Thyroid gland (tissue), 4 donors: ENCODE measurements at regions not wholly inside any gene's neighbourhood (a gene's known extent, or its start where the extent isn't known, plus 50 kb on each side); places are given as distances from the start of the nearest gene placed in this dataset.

Experiments used
- DNase-seq, 2 donors: peaks; one replicate each; pipeline ENCODE4 v3.0.0-alpha.2; 2019
- H3K27ac ChIP-seq, 3 donors: fragments of 200-600 bp; sonication (generic); 1 replicate in 2 of 3; 2 replicates in 1 of 3; pipeline ENCODE4 v1.5.1; 2016 to 2019; ENCODE audit warnings: mild to moderate bottlenecking in 1 of 3, moderate library complexity in 1 of 3
- H3K27me3 ChIP-seq: fragments of 200-600 bp; sonication (generic); one replicate; pipeline ENCODE4 v1.5.1; 2019
- H3K36me3 ChIP-seq, 2 donors: fragments of 200-600 bp; sonication (generic); one replicate each; pipeline ENCODE4 v1.5.1; 2016 to 2019
- H3K4me1 ChIP-seq, 2 donors: fragments of 200-600 bp; sonication (generic); one replicate each; pipeline ENCODE4 v1.5.1; 2017 to 2019
- H3K4me3 ChIP-seq, 3 donors: fragments of 200-600 bp; sonication (generic); replicated peaks in 1 of 3; 1 replicate in 2 of 3; 2 replicates in 1 of 3; pipeline ENCODE4 v1.5.1; 2016; ENCODE audit warnings: mild to moderate bottlenecking in 1 of 3
- H3K9me3 ChIP-seq: fragments of 200-600 bp; sonication (generic); one replicate; pipeline ENCODE4 v1.5.1; 2017
- CTCF ChIP-seq, 6 experiments: fragments of 200-600 bp in 3 of 6; fragments of 450-650 bp in 3 of 6; sonication (generic) in 3 of 6; IDR thresholded peaks; one replicate each; pipeline ENCODE4 v1.5.1; 2016 to 2019; ENCODE audit warnings: antibody characterized with exemption in 6 of 6, mild to moderate bottlenecking in 2 of 6, inconsistent platforms in 1 of 6, moderate library complexity in 1 of 6
- POLR2A ChIP-seq, 2 donors: fragments of 450-650 bp; IDR thresholded peaks; one replicate each; pipeline ENCODE4 v1.6.1; 2017; ENCODE audit warnings: antibody characterized with exemption in 2 of 2, mild to moderate bottlenecking in 2 of 2, moderate library complexity in 1 of 2
- WGBS, 2 donors: methylation state at CpG; one replicate each; pipeline ENCODE4 v1.1.5; 2017; 5-methylcytosine and 5-hydroxymethylcytosine counted together
- intact Hi-C: fragments of 100-400 bp; cut with DNase I; formaldehyde crosslinking; loops from one replicate; pipeline ENCODE4 v1.15.1; 2023

- Histone ChIP-seq H3K4me1 (no peaks in the 10 kb centered on the region), H3K9me3 (no peaks in the 10 kb centered on the region), H3K27ac (no peak overlapping the region), H3K4me3 (no peak overlapping the region), H3K36me3 (no peaks in the 10 kb centered on the region), H3K27me3 (no peaks in the 10 kb centered on the region)
- intact Hi-C loops: no loop called here
- TF ChIP-seq CTCF (IDR thresholded peaks at IDR 0.05) (no peak), POLR2A (IDR thresholded peaks at IDR 0.05) (no peak)
- DNase-seq: no peak
- 80 to 88% methylated on average over 2 of the region's 2 CpGs for WGBS, 2 donors
These were observed 141.0 kb upstream of the BTBD3 start for GRCh38 chr20:11776687-11777086.

GRCh38 chr20:11777387-11778205, 140.1 kb upstream of the BTBD3 start:
- no peaks in the 10 kb centered on the region for H3K9me3 ChIP-seq
- H3K27ac ChIP-seq: no peak overlapping the region
- no peak for TF ChIP-seq POLR2A (IDR thresholded peaks at IDR 0.05)
- no peak for TF ChIP-seq CTCF (IDR thresholded peaks at IDR 0.05)
- no peaks in the 10 kb centered on the region for H3K4me1 ChIP-seq
- no peak for DNase-seq
- intact Hi-C loops: no loop called here
- H3K36me3 ChIP-seq: no peaks in the 10 kb centered on the region
- no peaks in the 10 kb centered on the region for H3K27me3 ChIP-seq
- H3K4me3 ChIP-seq: no peak overlapping the region
- WGBS, 2 donors: 54 to 56% methylated on average over 14 of the region's 14 CpGs

GRCh38 chr20:11778206-11778570, 139.5 kb upstream of the BTBD3 start:
- no peaks in the 10 kb centered on the region for H3K36me3 ChIP-seq
- DNase-seq: no peak
- no peak overlapping the region for H3K4me3 ChIP-seq
- no peaks in the 10 kb centered on the region for H3K4me1 ChIP-seq
- H3K27ac ChIP-seq: no peak overlapping the region
- intact Hi-C loops: no loop called here
- no peak for TF ChIP-seq POLR2A (IDR thresholded peaks at IDR 0.05)
- no peak for TF ChIP-seq CTCF (IDR thresholded peaks at IDR 0.05)
- H3K27me3 ChIP-seq: no peaks in the 10 kb centered on the region
- no peaks in the 10 kb centered on the region for H3K9me3 ChIP-seq
- 52 to 54% methylated on average over 5 of the region's 5 CpGs for WGBS, 2 donors

- H3K4me1 ChIP-seq: no peaks in the 10 kb centered on the region
- H3K9me3 ChIP-seq: no peaks in the 10 kb centered on the region
- H3K27ac ChIP-seq: no peak overlapping the region
- H3K4me3 ChIP-seq: no peak overlapping the region
- WGBS, 2 donors: 78% methylated on average over 2 of the region's 2 CpGs
- H3K36me3 ChIP-seq: no peaks in the 10 kb centered on the region
- H3K27me3 ChIP-seq: no peaks in the 10 kb centered on the region
- intact Hi-C loops: no loop called here
- DNase-seq: no peak
- TF ChIP-seq POLR2A (IDR thresholded peaks at IDR 0.05) (no peak), CTCF (IDR thresholded peaks at IDR 0.05) (no peak)
These were observed 136.8 kb upstream of the BTBD3 start for GRCh38 chr20:11780765-11781369.

GRCh38 chr20:11783102-11783850, 134.4 kb upstream of the BTBD3 start:
- Histone ChIP-seq H3K4me1 (no peaks in the 10 kb centered on the region), H3K27me3 (no peaks in the 10 kb centered on the region), H3K9me3 (no peaks in the 10 kb centered on the region), H3K27ac (no peak overlapping the region), H3K4me3 (no peak overlapping the region), H3K36me3 (no peaks in the 10 kb centered on the region)
- WGBS, 2 donors: 80% methylated on average over 6 of the region's 6 CpGs
- no peak for DNase-seq
- intact Hi-C loops: no loop called here
- no peak for TF ChIP-seq CTCF (IDR thresholded peaks at IDR 0.05)
- TF ChIP-seq POLR2A (IDR thresholded peaks at IDR 0.05): no peak
